ENCODE measurements at regions not wholly inside any gene's neighbourhood (a gene's known extent, or its start where the extent isn't known, plus 50 kb on each side); places are given as distances from the start of the nearest gene placed in this dataset.

- Histone ChIP-seq H2BK12ac (ENCODE audit: low read length) (no peak overlapping the region), H3K9me3 (replicated peaks in 1 of 2; ENCODE audit: control insufficient read depth in 2 of 2, insufficient read depth in 1 of 2, low read depth in 1 of 2, low read length in 2 of 2) (peaks cover 0 to 2% of the 10 kb centered on the region in 2 donors), H3K9ac (ENCODE audit: low read depth, low read length, poor library complexity) (no peak overlapping the region), H3K79me1 (ENCODE audit: low read depth, low read length) (no peaks in the 10 kb centered on the region), H3K27ac (replicated peaks; ENCODE audit: low read length) (no peak overlapping the region), H3K18ac (ENCODE audit: low read length) (no peak overlapping the region), H2BK15ac (ENCODE audit: low read length) (no peak overlapping the region), H2BK5ac (ENCODE audit: low read length) (no peak overlapping the region), H2AK5ac (ENCODE audit: low read depth, low read length) (no peak overlapping the region), H3K4me1 (ENCODE audit: control insufficient read depth in 2 of 2, insufficient read depth in 1 of 2, low read depth in 1 of 2, low read length in 2 of 2) (peaks cover 0 to 2% of the 10 kb centered on the region in 2 donors), H3K4ac (ENCODE audit: low read length) (no peak overlapping the region), H2BK120ac (ENCODE audit: low read depth, low read length) (no peak overlapping the region), H4K8ac (ENCODE audit: low read depth, low read length) (no peak overlapping the region), H3K4me2 (ENCODE audit: insufficient read depth, low read length, poor library complexity, severe bottlenecking) (no peak overlapping the region), H3K23ac (ENCODE audit: low read depth, low read length, poor library complexity) (no peak overlapping the region), H3K36me3 (replicated peaks in 1 of 2; ENCODE audit: control insufficient read depth in 2 of 2, insufficient read depth in 2 of 2, low read length in 2 of 2) (no peaks in the 10 kb centered on the region), H3K27me3 (ENCODE audit: control insufficient read depth in 3 of 3, insufficient read depth in 3 of 3, low read depth in 1 of 3, low read length in 3 of 3) (no peaks in the 10 kb centered on the region), H2AFZ (ENCODE audit: low read length) (no peak overlapping the region), H4K91ac (ENCODE audit: low read depth, low read length, poor library complexity) (no peak overlapping the region), H3K4me3 (ENCODE audit: low read length in 2 of 2) (no peak overlapping the region), H3K14ac (ENCODE audit: low read length) (no peak overlapping the region)
- DNase-seq (ENCODE audit: low spot score): no peak
- no CpG with 5 or more reads among the region's 4 CpGs for WGBS, 2 donors (ENCODE audit: extremely low coverage in 2 of 2, insufficient read length in 2 of 2, insufficient replicate concordance in 1 of 2)
Observed at GRCh38 chr13:82681535-82681934, 1200.7 kb downstream of the SLITRK1 start.

DNA sequence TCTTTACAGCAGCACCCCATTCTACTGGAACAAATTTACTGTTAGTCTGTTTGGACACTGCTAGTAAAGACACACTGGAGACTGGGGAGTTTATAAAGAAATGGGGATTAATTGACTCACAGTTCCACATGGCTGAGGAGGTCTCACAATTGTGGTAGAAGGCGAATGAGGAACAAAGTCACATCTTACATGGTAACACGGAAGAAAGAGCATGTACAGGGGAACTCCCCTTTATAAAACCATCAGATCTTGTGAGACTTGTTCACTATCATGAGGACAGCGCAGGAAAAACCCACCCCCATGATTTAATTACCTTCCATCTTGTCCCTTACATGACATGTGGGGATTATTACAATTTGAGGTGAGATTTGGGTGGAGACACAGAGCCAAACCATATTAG is 1204.2 kb downstream of the SLITRK1 start:
- H2BK120ac ChIP-seq (ENCODE audit: low read depth, low read length): no peak overlapping the region
- H2BK12ac ChIP-seq (ENCODE audit: low read length): no peak overlapping the region
- DNase-seq (ENCODE audit: low spot score): no peak
- H2AK5ac ChIP-seq (ENCODE audit: low read depth, low read length): no peak overlapping the region
- no peaks in the 10 kb centered on the region for H3K79me1 ChIP-seq (ENCODE audit: low read depth, low read length)
- no peak overlapping the region for H3K18ac ChIP-seq (ENCODE audit: low read length)
- no peak overlapping the region for H3K14ac ChIP-seq (ENCODE audit: low read length)
- no peak overlapping the region for H3K23ac ChIP-seq (ENCODE audit: low read depth, low read length, poor library complexity)
- H2AFZ ChIP-seq (ENCODE audit: low read length): no peak overlapping the region
- no peak overlapping the region for H3K4me2 ChIP-seq (ENCODE audit: insufficient read depth, low read length, poor library complexity, severe bottlenecking)
- H3K36me3 ChIP-seq (replicated peaks in 1 of 2; ENCODE audit: control insufficient read depth in 2 of 2, insufficient read depth in 2 of 2, low read length in 2 of 2): no peaks in the 10 kb centered on the region
- no peak overlapping the region for H2BK5ac ChIP-seq (ENCODE audit: low read length)
- H4K91ac ChIP-seq (ENCODE audit: low read depth, low read length, poor library complexity): no peak overlapping the region
- peaks cover 0 to 2% of the 10 kb centered on the region in 2 donors for H3K9me3 ChIP-seq (replicated peaks in 1 of 2; ENCODE audit: control insufficient read depth in 2 of 2, insufficient read depth in 1 of 2, low read depth in 1 of 2, low read length in 2 of 2)
- H4K8ac ChIP-seq (ENCODE audit: low read depth, low read length): no peak overlapping the region
- H3K27me3 ChIP-seq (ENCODE audit: control insufficient read depth in 3 of 3, insufficient read depth in 3 of 3, low read depth in 1 of 3, low read length in 3 of 3): no peaks in the 10 kb centered on the region
- peaks cover 0 to 2% of the 10 kb centered on the region in 2 donors for H3K4me1 ChIP-seq (ENCODE audit: control insufficient read depth in 2 of 2, insufficient read depth in 1 of 2, low read depth in 1 of 2, low read length in 2 of 2)
- H3K4me3 ChIP-seq (ENCODE audit: low read length in 2 of 2): no peak overlapping the region
- WGBS, 2 donors (ENCODE audit: extremely low coverage in 2 of 2, insufficient read length in 2 of 2, insufficient replicate concordance in 1 of 2): no CpG with 5 or more reads among the region's 3 CpGs
- no peak overlapping the region for H3K27ac ChIP-seq (replicated peaks; ENCODE audit: low read length)
- no peak overlapping the region for H3K4ac ChIP-seq (ENCODE audit: low read length)
- H2BK15ac ChIP-seq (ENCODE audit: low read length): no peak overlapping the region
- no peak overlapping the region for H3K9ac ChIP-seq (ENCODE audit: low read depth, low read length, poor library complexity)

DNA sequence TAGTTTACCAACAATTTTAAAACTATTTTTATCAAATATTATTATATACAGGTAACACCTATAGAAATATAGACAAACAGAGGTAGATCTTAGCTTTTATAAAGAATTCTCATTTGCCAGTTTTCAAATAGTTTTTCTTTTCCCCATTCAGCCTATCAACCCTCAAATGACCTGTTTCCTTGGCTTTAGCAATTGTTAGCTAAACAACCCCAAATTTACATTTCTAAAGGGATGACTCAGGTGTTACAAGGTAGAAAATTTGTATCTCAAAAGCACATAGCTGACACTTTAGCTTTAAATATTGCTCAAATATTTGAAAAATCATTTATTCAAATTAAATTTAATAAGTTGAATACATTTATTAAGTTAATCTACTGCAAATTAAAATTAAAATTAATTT is 1207.2 kb downstream of the SLITRK1 start:
- Histone ChIP-seq H3K4ac (ENCODE audit: low read length) (no peak overlapping the region), H2BK15ac (ENCODE audit: low read length) (no peak overlapping the region), H3K36me3 (replicated peaks in 1 of 2; ENCODE audit: control insufficient read depth in 2 of 2, insufficient read depth in 2 of 2, low read length in 2 of 2) (no peaks in the 10 kb centered on the region), H3K79me1 (ENCODE audit: low read depth, low read length) (no peaks in the 10 kb centered on the region), H2BK5ac (ENCODE audit: low read length) (no peak overlapping the region), H4K8ac (ENCODE audit: low read depth, low read length) (no peak overlapping the region), H4K91ac (ENCODE audit: low read depth, low read length, poor library complexity) (no peak overlapping the region), H3K27ac (replicated peaks; ENCODE audit: low read length) (no peak overlapping the region), H3K9me3 (replicated peaks in 1 of 2; ENCODE audit: control insufficient read depth in 2 of 2, insufficient read depth in 1 of 2, low read depth in 1 of 2, low read length in 2 of 2) (no peaks in the 10 kb centered on the region), H2BK12ac (ENCODE audit: low read length) (no peak overlapping the region), H3K4me1 (ENCODE audit: control insufficient read depth in 2 of 2, insufficient read depth in 1 of 2, low read depth in 1 of 2, low read length in 2 of 2) (no peaks in the 10 kb centered on the region), H3K14ac (ENCODE audit: low read length) (no peak overlapping the region), H2AFZ (ENCODE audit: low read length) (no peak overlapping the region), H3K23ac (ENCODE audit: low read depth, low read length, poor library complexity) (no peak overlapping the region), H3K9ac (ENCODE audit: low read depth, low read length, poor library complexity) (no peak overlapping the region), H3K4me2 (ENCODE audit: insufficient read depth, low read length, poor library complexity, severe bottlenecking) (no peak overlapping the region), H3K4me3 (ENCODE audit: low read length in 2 of 2) (no peak overlapping the region), H3K18ac (ENCODE audit: low read length) (no peak overlapping the region), H3K27me3 (ENCODE audit: control insufficient read depth in 3 of 3, insufficient read depth in 3 of 3, low read depth in 1 of 3, low read length in 3 of 3) (no peaks in the 10 kb centered on the region), H2BK120ac (ENCODE audit: low read depth, low read length) (no peak overlapping the region), H2AK5ac (ENCODE audit: low read depth, low read length) (no peak overlapping the region)
- DNase-seq (ENCODE audit: low spot score): no peak

DNA sequence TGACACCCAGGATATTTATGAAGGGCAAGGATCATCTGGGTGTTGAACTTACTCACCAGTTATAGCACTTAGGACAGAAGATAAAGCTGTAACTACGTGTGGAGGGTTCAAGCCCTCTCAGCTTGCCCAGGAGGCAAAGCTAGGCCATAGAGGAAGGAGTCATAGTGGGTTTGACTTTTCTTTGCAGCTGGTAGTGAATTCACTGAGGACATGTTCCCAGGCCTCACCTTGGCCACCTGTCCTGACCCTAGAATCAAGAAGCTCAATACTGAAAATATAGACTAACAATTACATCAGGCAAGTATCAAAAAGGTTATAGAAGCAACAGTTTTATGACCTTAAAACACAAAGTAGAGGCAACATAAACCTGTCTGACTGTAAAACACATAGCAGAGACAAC is 1207.7 kb downstream of the SLITRK1 start:
- no peak overlapping the region for H3K9ac ChIP-seq (ENCODE audit: low read depth, low read length, poor library complexity)
- no peaks in the 10 kb centered on the region for H3K9me3 ChIP-seq (replicated peaks in 1 of 2; ENCODE audit: control insufficient read depth in 2 of 2, insufficient read depth in 1 of 2, low read depth in 1 of 2, low read length in 2 of 2)
- no peak overlapping the region for H2BK5ac ChIP-seq (ENCODE audit: low read length)
- no peaks in the 10 kb centered on the region for H3K27me3 ChIP-seq (ENCODE audit: control insufficient read depth in 3 of 3, insufficient read depth in 3 of 3, low read depth in 1 of 3, low read length in 3 of 3)
- WGBS, 2 donors (ENCODE audit: extremely low coverage in 2 of 2, insufficient read length in 2 of 2, insufficient replicate concordance in 1 of 2): no CpG with 5 or more reads among the region's 1 CpG
- DNase-seq (ENCODE audit: low spot score): no peak
- no peak overlapping the region for H3K27ac ChIP-seq (replicated peaks; ENCODE audit: low read length)
- H2BK15ac ChIP-seq (ENCODE audit: low read length): no peak overlapping the region
- no peak overlapping the region for H2BK120ac ChIP-seq (ENCODE audit: low read depth, low read length)
- no peak overlapping the region for H4K91ac ChIP-seq (ENCODE audit: low read depth, low read length, poor library complexity)
- no peak overlapping the region for H3K4me3 ChIP-seq (ENCODE audit: low read length in 2 of 2)
- no peak overlapping the region for H4K8ac ChIP-seq (ENCODE audit: low read depth, low read length)
- no peak overlapping the region for H3K4ac ChIP-seq (ENCODE audit: low read length)
- H3K4me2 ChIP-seq (ENCODE audit: insufficient read depth, low read length, poor library complexity, severe bottlenecking): no peak overlapping the region
- H3K14ac ChIP-seq (ENCODE audit: low read length): no peak overlapping the region
- H2AK5ac ChIP-seq (ENCODE audit: low read depth, low read length): no peak overlapping the region
- no peaks in the 10 kb centered on the region for H3K4me1 ChIP-seq (ENCODE audit: control insufficient read depth in 2 of 2, insufficient read depth in 1 of 2, low read depth in 1 of 2, low read length in 2 of 2)
- H3K36me3 ChIP-seq (replicated peaks in 1 of 2; ENCODE audit: control insufficient read depth in 2 of 2, insufficient read depth in 2 of 2, low read length in 2 of 2): no peaks in the 10 kb centered on the region
- no peaks in the 10 kb centered on the region for H3K79me1 ChIP-seq (ENCODE audit: low read depth, low read length)
- no peak overlapping the region for H3K18ac ChIP-seq (ENCODE audit: low read length)
- H3K23ac ChIP-seq (ENCODE audit: low read depth, low read length, poor library complexity): no peak overlapping the region
- no peak overlapping the region for H2BK12ac ChIP-seq (ENCODE audit: low read length)
- no peak overlapping the region for H2AFZ ChIP-seq (ENCODE audit: low read length)

Data from neuronal stem cell (in vitro differentiated cells).